ENCODE measurements at regions not wholly inside any gene's neighbourhood (a gene's known extent, or its start where the extent isn't known, plus 50 kb on each side); places are given as distances from the start of the nearest gene placed in this dataset.

DNA sequence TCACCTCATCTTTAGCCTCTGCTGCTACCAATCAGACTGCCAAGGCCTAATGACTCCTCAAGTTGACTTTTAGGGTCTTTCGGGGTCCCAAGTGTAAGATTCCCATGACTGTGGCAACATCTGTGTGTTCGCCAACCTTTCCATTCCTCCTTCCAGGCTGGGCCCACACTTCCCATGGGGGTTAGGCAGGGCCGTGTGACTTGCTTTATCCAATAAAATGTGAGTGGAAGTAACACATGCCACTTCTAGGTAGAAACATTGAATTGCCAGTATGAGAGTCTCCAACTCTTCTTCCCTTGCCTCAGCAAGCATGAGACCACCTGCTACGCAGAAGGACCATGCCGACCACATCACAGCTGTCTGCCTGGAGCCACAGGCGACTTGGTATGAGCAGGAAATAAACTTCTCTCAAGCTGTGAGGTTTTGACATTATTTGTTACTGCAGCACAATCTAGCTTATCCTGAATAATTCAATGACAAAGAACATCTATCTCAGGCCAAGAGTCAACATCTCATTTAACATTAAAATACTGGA is 190.4 kb upstream of the IER5L start:
- DNase-seq (ENCODE audit: low spot score) (no peak), FAIRE-seq (no peak)

DNA sequence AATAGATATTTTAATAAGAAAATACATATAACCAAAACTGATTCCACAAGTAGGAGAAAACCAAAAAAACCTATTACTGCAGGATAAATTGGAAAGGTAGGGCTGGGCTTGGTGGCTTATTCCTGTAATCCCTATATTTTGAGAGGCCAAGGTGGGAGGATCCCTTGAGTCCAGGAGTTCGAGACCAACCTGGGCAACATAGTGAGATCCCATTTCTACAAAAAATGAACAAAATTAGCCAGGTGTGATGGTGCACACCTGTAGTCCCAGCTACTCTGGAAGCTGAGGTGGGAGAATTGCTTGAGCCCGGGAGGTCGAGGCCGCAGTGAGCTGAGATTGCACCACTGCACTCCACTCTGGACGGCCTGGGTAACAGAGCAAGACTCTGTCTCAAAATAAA is 189.2 kb upstream of the IER5L start:
- FAIRE-seq (no peak), DNase-seq (ENCODE audit: low spot score) (no peak)

DNA sequence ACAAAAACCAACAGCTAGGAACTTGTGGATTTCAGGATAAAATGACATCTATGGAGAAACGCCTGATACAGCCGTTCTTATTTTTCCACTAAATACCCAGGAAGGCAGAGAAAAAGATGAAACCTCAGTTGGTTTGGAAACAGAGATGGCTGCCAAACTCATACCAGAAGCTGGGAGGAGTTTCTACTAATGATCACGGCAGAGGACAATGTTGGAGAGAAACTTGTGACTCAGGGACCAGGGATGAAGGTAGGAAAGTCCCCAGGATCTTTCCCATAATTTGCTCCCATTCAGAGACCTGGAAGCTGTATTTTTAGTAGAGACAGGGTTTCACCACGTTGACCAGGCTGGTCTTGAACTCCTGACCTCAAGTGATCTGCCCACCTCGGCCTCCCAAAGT is 187.1 kb upstream of the IER5L start:
- no peak for DNase-seq (ENCODE audit: low spot score)
- no peak for FAIRE-seq

DNA sequence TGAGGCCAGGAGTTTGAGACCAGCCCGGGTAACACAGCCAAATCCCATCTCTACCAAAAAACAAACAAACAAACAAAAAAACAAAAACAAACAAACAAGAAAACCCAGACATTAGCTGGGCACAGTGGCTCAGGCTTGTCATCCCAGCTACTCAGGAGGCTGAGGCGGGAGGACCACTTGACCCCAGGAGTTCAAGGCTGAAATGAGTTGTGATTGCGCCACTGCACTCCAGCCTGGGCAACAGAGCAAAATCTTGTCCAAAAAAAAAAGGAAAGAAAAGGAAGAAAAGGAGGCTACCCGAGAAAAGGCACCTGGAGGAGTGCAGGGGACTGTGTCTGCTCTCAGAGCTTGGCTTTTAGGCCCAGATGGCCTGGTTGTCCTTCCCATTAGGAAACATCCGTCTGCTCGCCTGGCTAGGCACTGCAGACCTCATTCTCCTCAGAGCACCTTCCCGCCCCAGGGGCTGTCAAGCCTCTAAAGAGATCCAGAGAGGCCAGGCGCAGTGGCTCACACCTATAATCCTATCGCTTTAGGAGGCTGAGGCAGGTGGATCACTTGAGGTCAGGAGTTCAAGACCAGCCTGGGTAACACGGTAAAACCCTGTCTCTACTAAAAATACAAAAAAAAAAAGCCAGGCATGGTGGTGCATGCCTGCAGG is 185.3 kb upstream of the IER5L start:
- FAIRE-seq, result no peak
- DNase-seq (ENCODE audit: low spot score), result no peak

DNA sequence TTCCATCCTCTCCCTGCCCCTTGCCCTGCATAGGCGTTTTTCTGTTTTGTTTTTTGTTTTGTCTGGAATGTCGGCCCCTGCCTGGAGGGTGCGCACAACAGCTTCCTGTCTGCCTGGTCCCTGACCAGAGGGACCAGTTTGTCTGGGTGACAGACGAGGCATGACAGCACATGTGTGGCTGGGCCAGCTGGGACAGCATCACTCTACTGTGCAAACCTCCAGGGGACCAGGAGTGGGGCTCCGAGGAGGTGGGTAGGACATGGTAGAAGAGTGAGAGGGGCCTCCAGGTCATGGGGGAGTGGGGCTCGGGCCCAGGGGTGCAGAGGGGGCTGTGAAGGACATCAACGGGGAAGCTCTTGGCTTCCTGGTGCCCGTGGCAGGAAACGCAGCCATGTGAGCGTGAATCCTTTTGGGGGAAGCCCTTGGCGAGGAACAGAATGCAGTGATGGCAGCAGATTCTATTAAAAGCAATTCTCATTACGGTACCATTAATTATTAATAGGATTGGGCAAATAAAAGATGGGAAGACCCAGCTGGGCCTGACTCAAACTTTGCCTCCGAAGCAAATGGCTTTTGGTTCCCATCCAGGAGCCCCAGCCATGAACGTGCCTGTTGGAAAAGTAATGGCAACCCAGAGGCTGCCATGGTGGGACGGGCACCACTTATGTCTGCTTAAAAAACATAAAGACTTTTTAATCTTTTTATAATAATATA is 184.4 kb upstream of the IER5L start:
- DNase-seq (ENCODE audit: low spot score) (no peak), FAIRE-seq (no peak)

DNA sequence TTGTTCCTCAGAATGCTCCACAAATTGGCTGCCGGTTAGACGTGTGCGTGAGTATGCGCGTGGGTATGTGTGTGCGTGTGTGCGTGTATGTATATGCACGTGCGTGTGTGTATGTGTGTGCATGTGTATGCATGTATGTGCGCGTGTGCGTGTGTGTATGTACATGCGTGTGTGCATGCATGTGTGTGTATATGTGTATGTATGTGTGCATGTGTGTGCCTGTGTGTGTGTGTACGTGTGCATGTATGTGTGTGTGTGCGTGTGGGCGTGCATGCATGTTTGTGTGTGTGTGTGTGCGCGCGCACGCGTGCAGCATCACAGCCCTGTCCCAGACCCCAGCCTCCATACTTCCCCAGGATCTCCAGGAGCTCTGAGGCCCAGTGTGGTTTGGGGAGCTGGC is 183.1 kb upstream of the IER5L start:
- DNase-seq (ENCODE audit: low spot score) (no peak), FAIRE-seq (peak; percentile 97)

DNA sequence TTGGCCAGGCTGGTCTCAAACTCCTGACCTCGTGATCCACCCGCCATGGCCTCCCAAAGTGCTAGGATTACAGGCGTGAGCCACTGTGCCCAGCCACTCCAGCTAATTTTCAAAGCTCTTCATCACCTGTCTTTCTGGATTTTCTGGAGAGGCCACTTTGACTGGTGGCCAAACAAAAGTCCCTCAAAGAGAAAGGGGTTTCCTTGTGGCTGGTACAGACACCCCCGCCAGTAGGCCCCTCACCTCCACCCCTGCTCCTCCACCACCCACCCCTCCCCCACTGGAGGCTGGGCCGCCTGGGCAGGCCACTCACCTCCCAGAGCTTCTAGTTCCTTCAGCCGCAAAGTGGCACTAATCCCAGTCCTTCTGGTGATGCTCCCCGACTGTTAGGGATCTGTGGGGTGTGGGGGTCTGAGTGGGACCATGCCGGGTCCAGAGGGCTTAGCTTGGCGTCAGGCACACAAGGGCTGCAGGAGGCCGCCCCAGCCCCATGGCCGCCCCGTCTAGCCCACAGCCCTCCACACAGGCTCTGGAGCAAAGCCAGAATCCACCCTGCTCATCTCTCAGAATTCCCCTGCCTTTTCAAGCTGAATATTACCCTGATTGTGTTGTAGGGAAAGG is 182.0 kb upstream of the IER5L start:
- no peak for DNase-seq (ENCODE audit: low spot score)

DNA sequence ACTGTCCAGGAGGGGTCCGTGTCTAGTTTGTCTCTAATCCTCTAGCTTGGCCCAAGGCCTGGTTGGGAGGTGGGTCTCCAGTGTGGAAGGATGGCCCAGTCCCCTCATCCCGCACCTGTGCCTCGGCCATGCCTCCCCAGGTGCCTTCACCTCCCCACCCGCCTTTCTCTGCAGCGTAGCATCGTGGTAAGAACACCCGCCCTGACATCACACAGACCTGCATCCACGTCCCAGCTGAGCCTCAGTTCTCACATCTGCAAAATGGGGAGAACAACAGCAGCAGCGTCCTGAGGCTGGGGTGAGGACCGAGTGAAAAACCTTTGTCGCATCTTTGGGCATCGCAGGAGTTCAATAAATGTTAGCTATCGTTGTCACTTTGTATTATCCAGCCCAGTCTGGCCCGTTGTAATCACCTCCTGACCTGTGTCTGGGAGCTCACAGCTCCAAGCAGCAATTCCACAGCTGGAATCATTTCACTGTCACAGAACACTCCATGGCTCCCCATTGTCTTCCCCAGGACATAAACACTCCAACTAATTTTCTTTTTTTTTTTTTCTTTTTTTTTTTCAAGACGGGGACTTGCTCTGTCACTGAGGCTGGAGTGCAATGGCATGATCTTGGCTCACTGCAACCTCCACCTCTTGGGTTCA is 181.2 kb upstream of the IER5L start:
- FAIRE-seq (no peak), DNase-seq (ENCODE audit: low spot score) (no peak)

More for the DNA sequence above, 182.0 kb upstream of the IER5L start:
- FAIRE-seq, result no peak

DNA sequence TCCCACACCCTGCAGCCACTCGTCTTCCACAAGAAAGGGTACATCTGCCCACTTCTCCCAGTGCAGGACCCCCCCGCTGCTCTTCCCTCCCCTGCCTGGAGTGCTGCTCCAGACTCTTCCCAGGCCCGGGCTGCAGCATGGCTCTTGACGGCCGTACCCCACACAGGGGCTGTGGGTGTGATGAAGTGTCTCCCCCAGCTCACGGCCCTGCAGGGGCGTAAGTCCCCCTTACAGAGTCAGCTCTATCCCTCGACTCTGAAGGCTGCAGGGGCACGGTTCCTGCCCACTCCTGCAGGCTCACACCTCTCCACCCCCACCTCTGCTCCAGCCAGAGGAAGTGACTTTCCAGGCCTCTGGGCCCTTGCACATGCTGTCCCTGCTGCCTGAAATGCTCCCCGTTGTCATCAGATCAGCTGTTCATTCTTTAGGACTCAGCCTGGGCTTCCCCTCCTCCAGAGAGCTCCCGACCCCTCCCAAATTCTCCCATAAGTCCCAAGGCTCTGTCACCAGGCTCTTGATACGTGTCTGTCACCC is 180.6 kb upstream of the IER5L start:
- no peak for DNase-seq (ENCODE audit: low spot score)
- FAIRE-seq, result no peak

DNA sequence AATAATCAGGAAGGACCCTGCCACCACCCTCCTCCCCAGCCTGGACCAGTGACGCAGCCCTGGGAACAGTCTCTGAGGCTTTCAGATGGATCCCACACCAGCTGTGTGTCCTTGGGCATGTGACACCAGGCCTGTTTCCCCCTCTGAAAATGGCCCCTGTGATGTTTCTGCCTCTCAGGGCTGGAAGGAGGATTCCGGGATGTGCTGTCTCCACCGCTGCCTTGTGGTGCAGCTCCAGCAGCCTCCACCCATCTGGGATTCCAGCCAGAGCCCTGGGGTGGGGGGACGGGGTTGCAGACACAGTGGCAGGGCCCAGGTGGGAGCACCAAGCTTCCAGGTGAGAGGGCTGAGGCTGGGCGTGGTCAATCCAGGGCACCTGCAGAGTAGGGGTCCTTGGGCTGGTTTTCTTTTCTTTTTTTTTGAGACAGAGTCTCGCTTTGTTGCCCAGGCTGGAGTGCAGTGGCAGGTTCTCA is 179.7 kb upstream of the IER5L start:
- DNase-seq (ENCODE audit: low spot score) (no peak), FAIRE-seq (no peak)

DNA sequence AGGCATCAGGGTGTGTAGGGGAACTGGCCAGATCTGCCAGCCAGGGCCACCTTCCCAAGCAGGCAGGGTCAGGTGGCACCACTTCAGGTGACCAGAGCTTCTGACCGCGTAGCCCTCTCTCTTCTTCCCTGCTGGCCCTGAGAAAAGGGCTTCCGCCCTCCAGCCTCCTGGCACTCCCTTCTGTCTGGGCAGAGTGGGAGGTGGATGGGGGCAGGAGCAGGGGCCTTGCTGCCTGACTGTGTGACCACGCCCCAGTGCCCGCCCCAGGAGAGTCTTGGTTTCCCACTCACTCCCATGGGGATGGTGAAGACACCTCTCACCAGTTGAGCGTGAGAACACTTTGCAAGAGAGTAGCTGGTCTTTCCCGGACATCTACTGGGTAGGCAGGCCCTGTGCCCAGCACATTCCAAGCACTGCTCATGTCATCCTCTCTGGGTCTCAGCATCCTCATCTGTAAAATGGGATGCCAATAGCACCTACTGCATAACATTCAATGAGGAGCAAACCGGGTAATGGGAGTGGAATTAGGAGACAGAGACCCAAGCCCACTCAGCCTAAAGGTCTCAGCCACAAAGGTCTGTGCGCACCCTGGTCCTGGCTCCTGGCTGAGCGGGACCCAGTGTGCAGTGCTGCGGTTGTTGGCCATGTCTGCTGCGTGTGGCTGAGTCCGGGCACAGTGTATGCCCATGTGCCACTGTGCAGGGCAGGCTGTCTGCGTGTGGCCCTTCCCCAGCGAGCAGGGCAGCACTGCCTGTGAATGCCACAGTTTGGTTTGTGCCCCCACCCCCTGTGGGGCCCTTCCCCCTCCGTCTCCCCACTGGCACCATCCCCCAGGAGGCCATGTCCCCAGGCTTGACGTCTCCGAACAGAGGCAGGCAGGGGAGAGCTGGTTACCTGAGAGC is 179.1 kb upstream of the IER5L start:
- DNase-seq (ENCODE audit: low spot score) (no peak), FAIRE-seq (no peak)

DNA sequence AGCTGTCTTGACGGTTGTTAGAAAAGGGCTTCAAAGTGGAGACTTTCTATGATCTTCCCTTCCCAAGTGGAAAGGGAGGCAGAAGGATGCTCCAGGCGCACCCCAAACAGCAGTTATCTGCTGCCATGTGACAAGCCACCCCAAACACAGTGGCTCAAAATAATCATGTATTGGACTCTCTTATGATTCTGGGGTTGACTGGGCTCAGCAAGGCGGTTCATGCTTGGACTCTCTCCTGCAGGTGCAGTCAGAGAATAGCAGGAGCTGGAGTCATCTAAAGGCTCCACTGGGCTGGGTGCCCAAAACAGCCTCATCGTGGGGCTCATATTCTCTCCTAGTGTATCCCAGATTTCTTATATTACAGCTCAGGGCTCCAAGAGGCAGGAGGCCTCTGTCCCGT is 177.6 kb upstream of the IER5L start:
- FAIRE-seq (no peak), DNase-seq (ENCODE audit: low spot score) (no peak)

DNA sequence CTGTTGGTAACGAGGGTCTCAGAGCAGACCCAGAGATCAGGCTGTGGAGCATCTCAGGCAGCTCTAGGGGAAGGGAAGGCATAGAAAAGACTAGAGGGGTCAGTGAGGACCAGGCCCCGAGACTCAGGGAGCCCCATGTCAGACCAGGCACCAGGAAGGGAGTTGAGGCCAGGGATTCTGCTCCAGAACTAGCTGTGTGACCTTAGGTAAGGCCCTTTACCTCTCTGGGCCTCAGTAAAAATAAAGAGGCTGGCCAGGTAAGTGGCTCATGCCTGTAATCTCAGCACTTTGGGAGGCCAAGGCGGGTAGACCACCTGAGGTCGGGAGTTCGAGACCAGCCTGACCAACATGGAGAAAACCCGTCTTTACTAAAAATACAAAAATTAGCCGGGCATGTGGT is 176.4 kb upstream of the IER5L start:
- DNase-seq (ENCODE audit: low spot score), result no peak
- FAIRE-seq, result no peak

DNA sequence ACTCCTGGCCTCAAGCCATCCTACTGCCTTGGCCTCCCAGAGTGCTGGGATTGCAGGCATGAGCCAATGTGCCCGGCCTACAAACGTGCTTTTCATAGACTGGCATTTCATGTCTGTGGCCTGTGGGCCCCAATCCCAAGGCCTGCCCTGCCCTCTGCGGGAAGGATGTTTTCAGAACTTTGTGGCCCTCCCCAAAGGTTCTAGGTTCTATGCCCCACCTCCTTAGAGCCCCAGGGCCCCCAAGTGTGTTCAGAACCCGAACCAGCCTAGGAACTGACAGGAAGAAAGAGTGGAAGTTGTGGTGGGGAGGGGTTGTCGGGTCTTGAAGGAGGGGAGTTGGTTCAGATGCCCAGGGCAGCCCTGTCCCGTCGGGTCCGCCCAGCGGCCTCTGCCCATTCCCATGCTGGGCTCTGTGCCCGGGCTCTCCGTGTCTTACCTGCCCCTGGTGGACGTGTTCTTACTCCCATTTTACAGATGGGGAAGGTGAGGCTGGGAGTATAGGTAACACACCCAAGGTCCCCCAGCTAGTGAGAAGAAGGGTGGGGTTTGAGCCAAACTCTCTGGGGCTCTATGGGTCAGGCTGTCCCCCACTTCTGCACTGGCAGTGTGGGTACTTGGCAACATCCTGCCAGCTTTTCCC is 175.8 kb upstream of the IER5L start:
- DNase-seq (ENCODE audit: low spot score) (no peak), FAIRE-seq (no peak)

DNA sequence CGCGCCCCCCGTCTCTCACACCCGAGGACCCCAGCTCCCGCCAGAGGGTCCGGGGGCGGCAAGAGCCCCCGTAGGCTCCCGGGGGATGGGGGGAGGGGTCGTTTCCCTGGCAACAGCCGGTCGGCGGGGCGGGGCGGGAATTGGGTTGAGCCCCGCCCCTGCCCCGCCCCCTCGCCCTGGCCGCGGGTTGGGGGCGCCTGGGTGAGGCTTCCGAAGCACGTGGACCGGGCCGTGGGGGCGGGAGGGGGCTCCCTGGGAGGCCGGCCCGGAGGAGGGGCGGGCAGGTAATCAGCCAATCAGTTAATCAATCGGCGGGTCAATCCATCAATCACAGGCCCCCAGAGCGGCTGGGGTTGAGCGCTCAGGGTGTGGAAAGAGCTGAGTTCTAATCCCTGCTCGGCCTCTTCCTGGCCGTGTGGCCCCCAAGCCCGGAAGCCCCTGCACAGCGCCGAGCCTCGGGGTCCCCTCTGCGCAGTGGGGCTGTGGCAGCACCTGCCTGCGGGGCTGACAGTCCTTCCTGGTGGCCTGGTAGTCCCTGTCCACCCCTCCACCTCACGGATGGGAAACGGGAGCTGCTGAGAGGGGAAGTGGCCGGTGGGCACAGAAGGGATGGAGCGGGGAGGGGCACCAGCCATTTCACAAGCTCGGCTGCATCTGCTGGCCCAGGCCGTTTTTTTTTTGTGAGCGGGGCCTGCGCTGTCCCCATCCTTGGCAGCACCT is 174.2 kb upstream of the IER5L start:
- no peak for DNase-seq (ENCODE audit: low spot score)
- no peak for FAIRE-seq

DNA sequence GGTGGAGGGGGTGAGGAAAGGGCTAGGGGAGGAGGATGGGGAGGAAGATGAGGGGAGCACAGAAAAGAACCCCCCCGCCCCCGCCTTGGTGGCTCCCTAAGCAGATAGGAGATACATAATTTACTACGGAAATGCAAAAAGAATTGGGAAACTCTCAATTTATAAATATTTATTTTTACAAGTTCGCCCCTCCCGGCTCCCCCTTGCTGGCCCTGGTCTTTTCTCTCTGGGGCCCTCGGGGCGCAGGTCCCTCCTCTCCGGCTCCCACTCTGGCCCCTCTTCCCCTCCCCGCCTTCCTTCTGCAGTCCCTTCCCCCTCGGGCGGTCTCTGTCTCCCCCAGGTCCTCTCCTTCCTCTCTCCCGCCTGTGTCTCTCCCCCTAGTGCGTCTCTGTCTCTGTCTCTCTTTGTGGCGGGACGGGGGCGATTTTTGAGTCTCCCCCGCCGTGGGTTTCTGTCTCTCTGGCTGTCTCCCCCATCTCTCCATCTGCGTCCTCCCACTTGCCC is 173.6 kb upstream of the IER5L start:
- DNase-seq (ENCODE audit: low spot score) (no peak), FAIRE-seq (no peak)

DNA sequence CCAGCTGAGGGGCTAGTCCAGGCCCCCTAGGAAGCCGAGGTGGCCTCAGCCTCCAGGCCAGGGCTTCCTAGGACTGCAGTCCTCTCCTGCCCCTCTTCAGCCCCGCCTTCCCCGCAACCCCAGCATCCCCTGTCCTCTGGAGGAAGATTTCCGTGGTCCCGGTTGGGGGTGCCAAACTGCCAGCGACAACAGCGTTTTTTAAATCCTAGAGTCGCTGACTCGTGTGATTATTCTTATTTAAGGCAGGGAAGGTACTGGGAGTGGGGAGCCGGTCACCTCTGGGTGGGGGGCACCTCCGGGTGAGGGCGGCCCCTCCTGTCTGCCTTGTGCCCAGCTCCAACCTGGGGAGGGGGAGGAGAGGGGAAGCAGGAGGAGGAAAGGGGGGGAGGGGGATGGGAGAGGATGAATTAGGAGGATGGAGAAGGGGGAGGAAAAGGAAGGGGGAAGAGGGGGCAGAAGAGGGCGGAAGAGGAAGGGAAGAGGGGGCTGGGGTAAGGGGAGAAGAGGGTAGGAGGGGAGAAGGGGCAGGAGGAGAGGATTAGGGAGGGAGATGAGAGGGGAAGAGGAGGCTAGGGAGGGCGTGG is 173.1 kb upstream of the IER5L start:
- FAIRE-seq (no peak), DNase-seq (ENCODE audit: low spot score) (no peak)

DNA sequence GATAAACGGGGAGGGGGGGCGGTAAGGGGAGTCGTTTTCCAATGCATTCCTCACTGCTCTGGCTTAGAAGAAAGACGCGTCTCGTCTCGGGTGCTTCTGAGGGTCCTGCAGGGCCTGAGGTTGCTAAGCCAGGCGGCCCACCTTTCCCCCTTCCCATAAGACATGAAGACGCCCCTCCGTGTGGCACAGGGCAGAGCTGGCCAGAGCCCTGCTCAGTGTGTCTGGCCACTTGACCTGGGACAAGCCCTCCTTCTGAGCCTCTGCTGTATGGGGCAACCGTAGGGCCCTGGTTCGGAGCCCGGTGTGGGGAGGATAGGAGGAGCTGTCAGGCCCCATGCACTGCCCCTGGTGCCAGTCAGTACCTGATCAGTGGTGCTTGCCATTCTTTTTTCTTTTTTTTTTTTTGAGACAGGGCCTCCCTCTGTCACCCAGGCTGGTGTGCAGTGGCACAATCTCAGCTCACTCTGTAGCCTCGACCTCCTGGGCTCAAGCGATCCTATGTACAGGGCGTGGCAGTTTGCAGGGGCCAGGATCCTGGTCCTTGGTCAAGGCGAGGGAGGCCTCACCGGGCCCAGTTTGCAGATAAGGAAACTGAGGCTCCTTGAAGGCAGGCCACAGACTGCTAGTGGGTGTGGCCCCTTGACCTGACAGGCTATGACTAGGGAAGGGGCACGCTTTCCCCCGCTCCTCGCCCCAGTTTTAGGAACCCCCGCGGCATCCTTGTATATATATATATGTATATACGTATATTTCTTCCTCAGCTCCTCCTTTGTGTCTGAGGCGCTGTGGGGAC is 172.3 kb upstream of the IER5L start:
- no peak for FAIRE-seq
- DNase-seq (ENCODE audit: low spot score), result no peak

All from urothelium cell line (cell line).